GM18861 (cell line): ENCODE measurements at regions not wholly inside any gene's neighbourhood (a gene's known extent, or its start where the extent isn't known, plus 50 kb on each side); places are given as distances from the start of the nearest gene placed in this dataset.
"Not testable (repeated sequence)": the region's sequence is repeated elsewhere in the genome, so short reads cannot be mapped to it uniquely, and the experiment has no call there.

Experiments used
- ATAC-seq: cut with Tn5 transposase; IDR thresholded peaks from one replicate; pipeline ENCODE4 v1.9.1; 2021; ENCODE audit not compliant: unreplicated experiment

- ATAC-seq: no peak
Measured at GRCh38 chr1:157460381-157460780, 91.9 kb downstream of the FCRL5 start.

DNA sequence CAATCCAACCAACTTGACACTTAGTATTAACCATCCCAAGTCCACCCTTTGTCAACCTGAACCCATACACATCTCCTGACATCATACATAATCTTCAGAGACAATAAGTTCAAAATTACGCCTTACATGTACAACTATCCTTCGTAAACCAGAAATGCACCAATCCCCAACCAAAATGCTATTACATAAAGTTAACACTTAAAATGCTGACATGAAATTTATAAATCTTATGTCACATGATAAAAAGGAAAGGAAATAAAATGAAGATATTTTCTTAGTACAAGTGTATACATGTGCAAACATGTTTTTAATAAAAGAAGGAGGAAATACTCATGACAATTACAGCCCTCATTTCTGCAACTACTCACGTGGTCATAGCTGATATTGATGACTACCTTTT is 95.0 kb downstream of the FCRL5 start:
- no peak for ATAC-seq

GRCh38 chr1:157455318-157455717 is 97.0 kb downstream of the FCRL5 start:
- ATAC-seq: no peak

DNA sequence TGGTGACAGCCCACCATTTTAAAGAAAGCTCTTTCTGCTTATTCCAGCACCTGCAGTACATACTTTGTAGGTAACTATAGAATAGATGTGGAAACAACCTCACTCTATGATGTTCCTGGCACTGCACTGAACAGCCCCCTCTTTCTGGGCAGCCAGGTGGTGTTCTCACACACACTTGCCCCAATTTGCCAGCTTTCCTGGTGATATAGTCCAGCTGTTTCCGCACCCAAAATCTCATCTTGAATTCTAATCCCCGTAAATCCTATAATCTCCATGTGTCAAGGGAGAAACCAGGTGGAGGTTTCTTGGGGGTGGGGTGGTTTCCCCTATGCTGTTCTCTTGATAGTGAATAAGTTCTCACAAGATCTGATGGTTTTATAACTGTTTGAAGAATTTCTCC is 102.2 kb downstream of the FCRL5 start:
- ATAC-seq: no peak

GRCh38 chr1:157448636-157449035 is 103.7 kb downstream of the FCRL5 start:
- no peak for ATAC-seq

DNA sequence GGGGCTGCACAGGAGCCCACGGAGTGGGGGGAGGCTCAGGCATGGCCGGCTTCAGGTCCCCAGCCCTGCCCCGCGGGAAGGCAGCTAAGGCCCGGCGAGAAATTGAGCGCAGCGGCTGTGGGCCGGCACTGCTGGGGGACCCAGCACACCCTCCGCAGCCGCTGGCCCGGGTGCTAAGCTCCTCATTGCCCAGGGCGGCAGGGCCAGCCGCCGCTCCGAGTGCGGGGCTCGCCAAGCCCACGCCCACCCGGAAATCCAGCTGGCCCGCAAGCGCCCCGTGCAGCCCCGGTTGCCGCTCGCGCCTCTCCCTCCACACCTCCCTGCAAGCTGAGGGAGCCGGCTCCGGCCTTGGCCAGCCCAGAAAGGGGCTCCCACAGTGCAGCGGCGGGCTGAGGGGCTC is 106.0 kb downstream of the FCRL5 start:
- ATAC-seq: not testable (repeated sequence)

GRCh38 chr1:157445616-157446140 is 106.6 kb downstream of the FCRL5 start:
- ATAC-seq: not testable (repeated sequence)

GRCh38 chr1:157442065-157442464 is 110.2 kb downstream of the FCRL5 start:
- ATAC-seq: no peak

GRCh38 chr1:157439302-157439954 is 112.9 kb downstream of the FCRL5 start:
- ATAC-seq: no peak

DNA sequence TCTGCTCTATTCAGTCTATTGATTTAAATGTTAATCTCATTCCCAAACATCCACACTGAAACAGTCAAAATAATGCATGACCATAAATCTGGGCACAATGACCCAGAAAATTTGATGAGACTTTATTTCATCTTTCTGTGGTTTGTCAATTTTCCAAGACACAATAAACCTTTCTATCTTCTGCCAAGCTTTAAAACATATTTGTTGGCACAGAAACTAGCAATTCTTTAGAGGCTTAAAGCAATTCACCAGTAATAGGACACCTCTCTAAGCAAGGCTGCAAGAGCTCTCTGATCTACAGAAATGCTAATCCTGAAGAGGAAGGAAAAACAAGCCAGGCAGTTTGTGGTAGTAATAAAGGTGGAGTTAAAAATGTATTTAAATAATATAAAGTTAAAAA is 113.7 kb downstream of the FCRL5 start:
- ATAC-seq: no peak

- no peak for ATAC-seq
Measured at GRCh38 chr1:157438146-157438545, 114.2 kb downstream of the FCRL5 start.

DNA sequence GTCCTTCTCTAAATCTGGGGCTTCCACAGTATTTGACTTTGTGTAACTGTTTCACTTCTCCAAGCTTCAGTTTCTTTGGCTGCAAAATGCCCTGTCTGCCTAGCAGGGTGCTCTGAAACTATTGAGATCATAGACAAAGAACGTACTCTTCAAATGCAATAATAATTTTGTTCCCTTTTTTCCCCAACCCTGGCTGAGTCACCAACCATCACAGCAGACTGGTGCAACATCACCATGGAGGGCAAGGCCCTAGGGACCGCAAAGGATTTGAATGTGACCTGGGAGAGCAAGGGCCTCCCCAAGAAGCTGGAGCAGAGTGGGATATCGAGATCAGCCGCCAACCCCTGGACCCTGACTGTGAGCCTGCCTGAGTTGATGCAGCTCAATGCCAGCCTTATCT is 115.0 kb downstream of the FCRL5 start:
- no peak for ATAC-seq

- no peak for ATAC-seq
Measured at GRCh38 chr1:157431751-157432150, 120.6 kb downstream of the FCRL5 start.

DNA sequence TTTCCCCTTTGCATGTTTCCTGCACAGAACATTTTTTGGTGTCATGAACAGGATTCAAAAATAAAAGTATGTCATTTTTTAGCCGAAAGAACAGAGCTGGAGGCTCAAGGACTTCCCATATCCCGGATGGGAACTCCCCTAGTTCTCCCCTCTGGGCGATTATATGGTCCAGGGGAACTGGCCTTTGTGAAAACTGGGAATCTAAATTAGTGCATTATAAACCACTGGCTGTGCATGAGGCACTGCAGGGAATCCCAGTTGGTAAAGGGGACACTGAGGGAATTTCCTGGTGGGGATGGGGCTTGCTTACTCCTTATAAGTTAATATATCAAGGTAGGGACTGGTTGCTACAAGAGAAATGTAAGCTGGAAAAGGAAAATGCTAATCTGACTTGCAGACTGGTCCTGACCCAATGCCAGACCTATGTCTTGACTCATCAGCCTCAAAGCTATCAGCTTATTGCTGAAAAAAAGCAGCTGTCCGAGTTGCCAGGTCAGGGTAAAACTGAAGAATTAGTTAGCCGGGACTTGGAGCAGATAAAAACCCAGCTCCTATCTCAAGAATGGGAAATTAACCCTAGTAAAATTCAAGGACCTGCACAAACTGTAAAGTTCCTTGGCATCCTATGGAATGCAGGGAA is 122.6 kb downstream of the FCRL5 start:
- no peak for ATAC-seq

- ATAC-seq: not testable (repeated sequence)
Measured at GRCh38 chr1:157423764-157424163, 128.6 kb downstream of the FCRL5 start.

DNA sequence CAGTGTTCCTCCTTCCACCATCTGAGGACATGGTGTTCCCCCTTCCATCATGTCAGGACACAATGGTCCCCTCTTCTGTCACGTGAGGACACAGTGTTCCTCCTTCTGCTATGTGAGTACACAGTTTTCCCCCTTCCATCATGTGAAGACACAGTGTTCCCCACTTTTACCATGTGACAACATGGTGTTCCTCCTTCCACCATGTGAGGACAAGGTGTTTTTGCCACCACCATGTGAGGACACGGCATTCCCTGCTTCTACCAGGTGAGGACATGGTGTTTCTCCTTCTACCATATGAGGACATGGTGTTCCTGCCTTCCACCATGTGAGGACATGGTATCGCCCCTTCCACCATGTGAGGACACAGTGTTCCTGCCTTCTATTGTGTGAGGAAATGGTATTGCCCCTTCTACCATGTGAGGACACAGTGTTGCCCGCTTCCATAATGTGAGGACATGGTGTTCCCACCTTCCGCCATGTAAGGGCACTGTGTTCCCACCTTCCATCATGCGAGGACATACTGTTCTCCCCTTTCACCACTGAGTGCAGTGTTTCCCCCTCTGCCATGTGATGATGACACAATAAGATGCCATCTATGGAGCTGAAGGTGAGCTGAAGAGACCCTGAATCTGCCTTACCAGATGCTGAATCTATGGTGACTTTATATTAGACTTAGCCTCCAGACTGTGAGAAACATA is 132.3 kb downstream of the FCRL5 start:
- no peak for ATAC-seq

- ATAC-seq: no peak
Measured at GRCh38 chr1:157418659-157419058, 133.7 kb downstream of the FCRL5 start.

DNA sequence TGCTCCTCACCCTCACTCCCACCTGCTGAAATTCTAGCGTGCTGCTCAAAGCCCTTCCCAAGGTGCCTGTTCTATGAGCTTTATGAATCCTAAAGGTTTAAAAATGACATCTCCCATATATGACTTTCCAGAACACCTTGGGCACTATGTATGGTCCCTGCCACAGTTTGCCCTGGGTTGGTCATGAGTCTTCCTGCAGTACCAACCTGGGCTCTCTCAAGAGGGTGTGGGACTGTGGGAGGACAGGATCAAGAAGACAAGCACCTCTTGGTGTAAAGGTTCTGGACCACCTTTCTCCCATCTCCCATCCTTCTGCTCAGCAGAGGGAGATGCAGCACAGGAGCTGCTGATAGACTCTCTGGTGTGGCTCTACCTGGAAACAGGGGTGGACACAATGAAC is 134.1 kb downstream of the FCRL5 start:
- no peak for ATAC-seq

DNA sequence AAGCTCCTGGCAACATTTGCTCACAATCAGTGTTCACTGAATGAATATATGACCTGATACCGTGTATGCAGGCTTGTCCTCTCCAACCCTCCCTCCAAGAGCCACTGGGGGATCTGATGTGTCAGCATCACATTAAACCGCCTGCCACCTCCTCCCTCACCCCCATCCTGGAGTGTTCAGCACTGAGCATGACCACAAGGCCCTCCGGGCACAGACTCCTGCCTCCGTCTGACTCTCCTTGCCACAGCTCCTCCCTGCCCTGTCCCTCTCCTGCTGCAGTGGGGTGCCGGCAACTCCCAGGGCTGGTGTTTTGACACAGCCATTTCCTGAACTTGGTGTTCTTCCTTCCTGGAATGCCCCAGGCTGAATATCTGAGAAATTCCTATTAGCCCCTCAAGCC is 136.7 kb downstream of the FCRL5 start:
- ATAC-seq: no peak

GRCh38 chr1:157412308-157412707 is 140.0 kb downstream of the FCRL5 start:
- ATAC-seq: no peak

GRCh38 chr1:157411769-157412168 is 140.5 kb downstream of the FCRL5 start:
- no peak for ATAC-seq

DNA sequence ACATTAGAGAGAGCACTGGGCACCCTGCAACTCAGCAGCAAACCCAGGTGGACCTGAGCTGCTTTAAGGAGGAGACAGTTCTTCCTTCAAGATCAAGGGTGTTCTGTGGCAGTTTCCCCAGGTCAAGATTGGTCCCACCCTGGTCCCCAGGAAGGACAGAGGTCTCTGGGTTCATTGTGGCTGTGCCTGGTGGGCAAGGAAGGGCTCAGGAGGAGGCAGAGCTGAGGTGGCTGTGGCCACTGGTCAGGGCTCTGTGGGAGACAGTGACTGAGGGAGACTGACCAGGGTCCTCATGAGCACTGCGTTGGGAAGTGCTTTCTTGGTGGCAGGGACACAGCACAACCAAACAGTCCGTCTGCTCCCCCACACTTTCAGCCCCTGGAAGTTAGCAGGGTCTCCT is 141.3 kb downstream of the FCRL5 start:
- ATAC-seq: no peak
